HG03097 (cell line): ENCODE measurements at regions not wholly inside any gene's neighbourhood (a gene's known extent, or its start where the extent isn't known, plus 50 kb on each side); places are given as distances from the start of the nearest gene placed in this dataset.

Source experiments
- ATAC-seq: cut with Tn5 transposase; IDR thresholded peaks from one replicate; pipeline ENCODE4 v1.9.1; 2021; ENCODE audit not compliant: unreplicated experiment, low FRiP score

GRCh38 chr22:49554296-49554625, 273.4 kb downstream of the BRD1 start:
- no peak for ATAC-seq

GRCh38 chr22:49553518-49554295, 274.0 kb downstream of the BRD1 start:
- no peak for ATAC-seq

- no peak for ATAC-seq
These were observed 274.6 kb downstream of the BRD1 start for GRCh38 chr22:49553076-49553475.

DNA sequence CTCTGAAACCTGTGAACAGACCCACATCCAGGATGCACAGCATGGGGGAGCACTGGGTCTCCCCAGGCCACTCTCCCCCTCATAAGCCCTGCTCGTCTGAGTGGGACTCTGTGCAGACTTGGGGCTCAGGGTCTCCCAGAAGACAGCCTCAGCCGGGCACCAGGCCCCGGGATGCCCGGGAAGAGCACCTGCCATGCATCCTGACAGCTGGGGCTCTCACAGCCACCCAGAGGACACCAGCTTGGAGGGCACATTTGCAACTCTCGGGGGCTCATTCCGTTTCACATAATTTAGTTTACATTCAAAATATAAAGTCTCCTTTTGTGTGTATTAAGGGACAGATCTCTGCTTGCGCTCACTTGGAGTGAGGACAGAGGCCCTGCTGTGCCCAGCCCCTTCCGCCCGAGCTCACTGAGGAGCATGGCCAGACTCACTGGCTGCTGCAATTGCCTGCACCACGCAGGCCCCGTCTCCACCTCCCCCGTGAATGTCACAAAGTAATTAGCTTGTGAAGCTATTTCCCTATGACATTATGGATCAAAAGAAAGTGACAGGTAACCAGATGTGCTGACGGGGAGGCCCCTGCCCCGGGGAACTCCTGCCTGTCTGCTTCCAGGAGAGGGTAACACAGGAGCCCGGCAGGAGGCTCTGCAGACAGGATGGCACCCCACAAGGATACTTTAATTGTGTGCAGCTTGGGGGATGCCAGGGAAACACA, 275.6 kb downstream of the BRD1 start:
- no peak for ATAC-seq

DNA sequence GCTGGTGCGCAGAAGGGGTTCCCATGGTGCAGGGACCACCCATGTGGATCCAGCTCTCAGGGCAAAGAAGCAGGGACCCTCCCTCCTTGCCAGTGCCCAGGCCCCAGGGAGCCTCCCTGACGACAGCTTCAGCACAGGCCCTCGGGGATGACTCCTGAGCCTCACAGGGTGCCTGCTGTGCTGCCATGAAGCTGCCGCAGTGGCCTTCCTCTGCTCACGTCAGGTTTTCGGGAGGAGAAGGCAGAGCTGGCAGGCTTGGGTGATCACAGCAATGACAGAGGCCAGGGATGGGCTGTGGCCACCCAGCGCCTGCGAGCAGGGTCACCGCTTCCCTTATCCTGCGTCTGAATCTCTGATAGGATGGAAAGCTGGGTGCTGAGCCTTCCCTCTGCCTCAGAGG, 276.2 kb downstream of the BRD1 start:
- no peak for ATAC-seq

- no peak for ATAC-seq
These were observed 276.8 kb downstream of the BRD1 start for GRCh38 chr22:49550766-49551362.

DNA sequence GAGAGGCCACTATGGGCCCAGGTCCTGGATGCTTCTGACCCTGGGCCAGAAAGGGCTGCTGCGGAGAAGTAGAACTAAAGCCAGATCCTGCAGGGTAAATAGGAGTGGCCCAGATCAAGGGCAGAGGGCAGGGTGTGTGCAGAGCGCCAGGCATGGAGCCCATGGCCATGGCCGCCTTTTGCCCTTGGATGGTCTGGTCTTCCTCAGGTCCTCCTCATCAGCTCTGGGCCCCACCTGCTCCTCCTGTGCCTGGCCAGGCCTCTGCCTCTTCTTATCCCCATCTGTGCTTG, 277.6 kb downstream of the BRD1 start:
- no peak for ATAC-seq

DNA sequence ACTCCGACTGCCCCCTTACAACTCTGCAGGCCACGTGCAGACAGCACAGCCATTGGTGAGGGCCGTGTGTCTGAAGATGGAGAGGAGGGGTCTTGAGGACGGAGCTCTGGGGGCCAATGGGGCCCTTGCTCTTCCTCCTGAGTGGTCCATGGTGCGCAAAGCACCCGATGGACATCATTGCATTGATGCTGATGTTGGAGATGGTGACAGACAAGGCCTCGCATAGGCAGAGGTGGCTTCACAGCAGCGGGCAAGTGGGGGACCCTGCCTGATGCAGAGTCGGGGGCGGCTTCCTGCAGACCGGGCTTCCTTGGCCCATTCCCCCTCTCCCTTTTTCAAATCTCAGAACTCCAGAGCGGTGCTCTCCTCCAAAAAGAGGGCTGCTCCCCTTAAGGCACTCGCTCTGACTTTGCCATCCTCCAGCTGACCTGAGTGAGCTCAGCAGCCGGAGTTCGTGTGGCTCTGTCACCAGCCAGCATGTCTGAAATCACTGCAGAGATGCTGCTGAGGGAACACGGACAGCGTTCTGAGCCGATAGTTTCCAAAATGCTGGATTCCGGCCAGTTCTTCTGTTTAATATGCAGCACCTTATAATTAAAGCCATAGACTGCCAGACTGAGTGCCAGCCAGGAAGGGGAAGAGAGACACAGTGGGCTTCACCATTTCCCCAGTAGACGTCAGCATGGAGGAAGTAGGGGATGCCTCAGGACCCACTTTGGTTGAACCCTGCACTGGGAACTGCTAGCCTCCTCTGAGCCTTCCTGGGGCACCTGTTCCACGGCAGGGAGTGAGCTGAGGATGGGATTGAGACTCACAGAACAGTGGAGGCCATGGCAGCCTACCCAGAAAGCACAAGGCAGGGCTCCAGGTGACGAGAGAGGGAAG, 278.2 kb downstream of the BRD1 start:
- ATAC-seq, result no peak

DNA sequence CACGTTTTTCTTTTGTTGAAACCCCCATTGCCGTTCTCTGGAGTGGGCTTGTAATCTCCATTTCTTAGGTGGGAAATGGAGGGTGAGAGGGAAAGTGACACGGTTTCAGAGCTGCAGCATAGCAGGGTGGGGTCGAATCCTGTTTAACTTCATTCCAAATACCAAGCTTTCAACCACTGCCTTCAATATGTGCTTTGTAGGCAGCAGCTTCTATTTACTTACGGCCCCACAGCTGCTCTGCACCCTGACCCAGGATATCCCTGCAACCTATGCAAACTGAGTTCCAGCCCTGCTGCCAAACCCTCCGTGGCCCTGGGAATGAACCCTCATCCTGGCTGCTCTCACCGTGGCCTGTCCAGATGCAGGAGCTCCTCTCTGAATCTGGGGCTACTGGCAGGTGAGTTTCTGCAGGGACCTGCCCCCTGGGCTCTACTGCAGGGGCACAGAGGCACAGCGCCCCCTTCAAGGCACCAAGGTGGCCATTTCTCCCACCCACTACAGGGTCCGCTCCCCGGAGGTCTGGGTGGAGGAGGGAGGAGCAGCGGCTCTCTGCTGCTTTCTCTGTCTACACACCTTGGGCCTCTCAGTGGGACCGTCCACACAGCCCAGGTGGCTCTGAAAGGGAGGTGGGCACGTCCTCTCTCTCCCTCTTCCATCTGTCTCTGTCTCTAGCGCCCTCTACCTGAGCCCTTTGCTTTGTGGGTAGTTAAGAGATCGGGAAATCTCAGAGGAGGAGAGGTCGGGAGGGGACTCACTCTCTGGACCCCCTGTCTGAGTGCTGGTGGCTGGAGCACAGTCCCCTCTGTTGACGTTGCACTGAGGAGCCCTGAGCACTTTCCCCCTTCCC, 279.1 kb downstream of the BRD1 start:
- ATAC-seq, result no peak

GRCh38 chr22:49547751-49548239, 279.9 kb downstream of the BRD1 start:
- no peak for ATAC-seq

GRCh38 chr22:49546811-49547585, 280.7 kb downstream of the BRD1 start:
- ATAC-seq, result no peak

DNA sequence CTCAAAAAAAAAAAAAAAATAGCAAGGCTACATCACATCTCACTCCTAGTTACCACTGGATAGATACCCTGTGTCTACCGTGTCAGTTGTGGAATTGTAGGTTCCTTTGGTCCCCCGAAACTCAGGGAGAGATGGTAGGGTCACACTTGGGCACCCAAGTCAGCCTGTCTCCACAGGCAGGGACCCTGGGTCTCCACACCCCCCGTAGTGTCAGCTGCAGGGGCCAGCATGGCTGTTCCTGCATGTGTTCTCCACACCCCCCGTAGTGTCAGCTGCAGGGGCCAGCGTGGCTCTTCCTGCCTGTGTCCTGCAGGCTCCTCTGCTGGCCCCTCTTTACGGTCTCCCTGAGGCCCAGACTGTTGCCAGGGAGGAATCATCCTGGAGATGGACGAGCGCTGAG, 282.1 kb downstream of the BRD1 start:
- no peak for ATAC-seq

GRCh38 chr22:49544286-49544685, 283.4 kb downstream of the BRD1 start:
- no peak for ATAC-seq

- ATAC-seq, result no peak
These were observed 283.8 kb downstream of the BRD1 start for GRCh38 chr22:49543876-49544275.

DNA sequence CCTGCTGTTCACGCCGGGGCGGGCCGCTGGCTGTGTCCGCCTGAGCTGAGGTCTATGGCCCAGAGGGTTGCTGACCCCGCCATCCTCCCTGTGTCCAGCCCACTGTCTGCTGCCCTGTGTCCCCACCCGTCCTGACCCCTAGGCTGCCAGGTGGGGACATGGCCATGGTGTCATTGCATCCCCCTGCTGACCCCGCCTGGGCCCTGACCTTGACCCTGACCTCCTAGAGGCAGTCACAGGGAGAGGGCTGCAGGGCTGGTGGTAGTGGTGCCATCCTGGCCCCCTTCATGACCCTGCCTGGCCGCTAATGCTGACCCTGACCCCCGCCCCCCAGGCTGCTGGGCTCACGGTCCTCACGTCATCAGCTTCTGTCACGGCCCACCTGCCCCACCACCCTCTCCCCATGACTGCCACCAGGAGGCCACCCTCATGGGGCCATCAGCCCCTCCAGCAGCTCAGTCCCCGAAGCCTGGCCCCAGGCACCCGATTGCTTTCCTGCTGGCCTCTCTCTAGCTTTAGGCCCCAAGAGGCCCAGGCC, 285.9 kb downstream of the BRD1 start:
- ATAC-seq, result no peak

- ATAC-seq, result no peak
These were observed 286.6 kb downstream of the BRD1 start for GRCh38 chr22:49540913-49541692.

GRCh38 chr22:49540084-49540912, 287.4 kb downstream of the BRD1 start:
- no peak for ATAC-seq
